Panc1 (cell line): ENCODE measurements at regions not wholly inside any gene's neighbourhood (a gene's known extent, or its start where the extent isn't known, plus 50 kb on each side); places are given as distances from the start of the nearest gene placed in this dataset.

ENCODE experiments used
- ATAC-seq: fragments of 200-7000 bp; cut with Tn5 transposase; 2 replicates; pipeline ENCODE4 v1.9.1; 2020; ENCODE audit warnings: mild to moderate bottlenecking, moderate library complexity
- BruUV-seq: library from RNA; stranded (reverse); fragments of 400-500 nt; replicated peaks from 2 replicates; lab custom pipeline; 2021; lab: Mats Ljungman, UMichigan
- CTCF ChIA-PET: fragments of 300-600 bp; sonication (Branson Sonifier 250); formaldehyde crosslinking; loops from one replicate; lab custom pipeline; 2022; ENCODE audit warnings: antibody characterized with exemption; lab: Charles Lee
- POLR2A ChIA-PET: fragments of 300-600 bp; sonication (Branson Sonifier 250); formaldehyde crosslinking; loops from one replicate; lab custom pipeline; 2022; ENCODE audit warnings: antibody characterized with exemption; lab: Charles Lee
- DNase-seq: peaks from one replicate; pipeline ENCODE4 v3.0.0-alpha.2; 2010; ENCODE audit warnings: low read depth, low spot score
- H3K27ac ChIP-seq: 2 replicates; pipeline ENCODE4 v1.5.1; 2011; ENCODE audit warnings: mild to moderate bottlenecking, low read length, inconsistent platforms
- H3K27me3 ChIP-seq: fragments of 200-500 bp; sonication (Bioruptor generic); 2 replicates; pipeline ENCODE4 v1.6.0; 2014; ENCODE audit warnings: low read length, inconsistent platforms; ENCODE audit not compliant: control insufficient read depth, insufficient read depth
- H3K36me3 ChIP-seq: fragments of 200-500 bp; sonication (Bioruptor generic); 2 replicates; pipeline ENCODE4 v1.5.1; 2014; ENCODE audit warnings: inconsistent platforms, mild to moderate bottlenecking, low read length, moderate library complexity; ENCODE audit not compliant: control insufficient read depth, insufficient read depth
- H3K4me1 ChIP-seq: 2 replicates; pipeline ENCODE4 v1.5.1; 2011; ENCODE audit warnings: inconsistent platforms, mild to moderate bottlenecking, low read length, moderate library complexity; ENCODE audit not compliant: control insufficient read depth, insufficient read depth
- H3K4me3 ChIP-seq, 2 experiments: 2 replicates each; pipeline ENCODE4 v1.5.1; 2011 to 2012; ENCODE audit warnings: low read depth in 2 of 2, low read length in 2 of 2, mild to moderate bottlenecking in 2 of 2, inconsistent platforms in 1 of 2, moderate library complexity in 1 of 2
- H3K9me3 ChIP-seq: fragments of 200-500 bp; sonication (Bioruptor generic); 2 replicates; pipeline ENCODE4 v1.5.1; 2014; ENCODE audit warnings: low read depth, mild to moderate bottlenecking, inconsistent platforms, low read length, moderate library complexity; ENCODE audit not compliant: control insufficient read depth, insufficient read depth
- POLR2AphosphoS5 ChIP-seq: IDR thresholded peaks from 2 replicates; pipeline ENCODE4 v1.6.1; 2012; ENCODE audit warnings: mild to moderate bottlenecking, low read depth, low read length, moderate library complexity
- SIN3A ChIP-seq: IDR thresholded peaks from 2 replicates; pipeline ENCODE4 v1.6.1; 2012; ENCODE audit warnings: low read depth, mild to moderate bottlenecking, low read length, moderate library complexity, borderline replicate concordance; ENCODE audit not compliant: insufficient read depth
- TCF7L2 ChIP-seq: IDR thresholded peaks from 2 replicates; pipeline ENCODE4 v1.6.1; 2011; ENCODE audit warnings: mild to moderate bottlenecking, low read depth, low read length, inconsistent platforms
- in situ Hi-C: cut with HindIII; loops from 2 replicates; pipeline ENCODE4 v1.10.0; 2016; ENCODE audit warnings: low sequenced_read_pairs, low pct_unique_long_range_greater_than_20kb
- intact Hi-C: fragments of 100-400 bp; cut with micrococcal nuclease; formaldehyde crosslinking; loops from one replicate; pipeline ENCODE4 v1.10.0; 2022; ENCODE audit not compliant: unreplicated experiment
- TF ChIP-seq, protein P1 (sequence below), 2 experiments: IDR thresholded peaks; 2 replicates each; pipeline ENCODE4 v1.6.1; 2011 to 2012; ENCODE audit warnings: low read depth in 2 of 2, control low read depth in 1 of 2, low read length in 1 of 2, mild to moderate bottlenecking in 1 of 2, moderate library complexity in 1 of 2; ENCODE audit not compliant: insufficient read depth in 1 of 2
- TF ChIP-seq, protein P2 (sequence below): fragments of 450-650 bp; IDR thresholded peaks from 2 replicates; pipeline ENCODE4 v1.5.1; 2017; ENCODE audit warnings: mild to moderate bottlenecking

DNA sequence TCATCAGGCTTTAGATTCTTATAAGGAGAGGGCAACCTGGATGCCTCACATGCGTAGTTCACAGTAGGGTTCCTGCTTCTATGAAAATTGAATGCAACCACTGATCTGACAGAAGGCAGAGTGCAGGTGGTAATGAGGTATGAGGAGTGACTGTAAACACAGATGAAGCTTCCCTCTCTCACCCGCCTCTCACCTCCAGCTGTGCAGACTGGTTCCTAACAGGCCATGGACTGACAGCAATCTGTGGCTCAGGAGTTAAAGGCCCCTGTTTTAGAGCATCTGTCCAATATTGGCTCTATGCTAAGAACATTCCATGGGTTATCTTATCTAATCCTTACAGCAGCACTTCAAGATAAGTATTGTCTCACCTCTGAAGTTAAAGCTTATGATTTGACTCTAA is 213.5 kb upstream of the NRP1 start:
- Histone ChIP-seq H3K9me3 (no peaks in the 10 kb centered on the region), H3K4me3 (no peak overlapping the region), H3K36me3 (no peaks in the 10 kb centered on the region), H3K4me1 (no peaks in the 10 kb centered on the region), H3K27ac (no peak overlapping the region), H3K27me3 (no peaks in the 10 kb centered on the region; the same call in 1 of the 2 replicates)
- TF ChIP-seq POLR2AphosphoS5 (no peak), SIN3A (no peak), TCF7L2 (no peak)
- TF ChIP-seq, protein P1, sequence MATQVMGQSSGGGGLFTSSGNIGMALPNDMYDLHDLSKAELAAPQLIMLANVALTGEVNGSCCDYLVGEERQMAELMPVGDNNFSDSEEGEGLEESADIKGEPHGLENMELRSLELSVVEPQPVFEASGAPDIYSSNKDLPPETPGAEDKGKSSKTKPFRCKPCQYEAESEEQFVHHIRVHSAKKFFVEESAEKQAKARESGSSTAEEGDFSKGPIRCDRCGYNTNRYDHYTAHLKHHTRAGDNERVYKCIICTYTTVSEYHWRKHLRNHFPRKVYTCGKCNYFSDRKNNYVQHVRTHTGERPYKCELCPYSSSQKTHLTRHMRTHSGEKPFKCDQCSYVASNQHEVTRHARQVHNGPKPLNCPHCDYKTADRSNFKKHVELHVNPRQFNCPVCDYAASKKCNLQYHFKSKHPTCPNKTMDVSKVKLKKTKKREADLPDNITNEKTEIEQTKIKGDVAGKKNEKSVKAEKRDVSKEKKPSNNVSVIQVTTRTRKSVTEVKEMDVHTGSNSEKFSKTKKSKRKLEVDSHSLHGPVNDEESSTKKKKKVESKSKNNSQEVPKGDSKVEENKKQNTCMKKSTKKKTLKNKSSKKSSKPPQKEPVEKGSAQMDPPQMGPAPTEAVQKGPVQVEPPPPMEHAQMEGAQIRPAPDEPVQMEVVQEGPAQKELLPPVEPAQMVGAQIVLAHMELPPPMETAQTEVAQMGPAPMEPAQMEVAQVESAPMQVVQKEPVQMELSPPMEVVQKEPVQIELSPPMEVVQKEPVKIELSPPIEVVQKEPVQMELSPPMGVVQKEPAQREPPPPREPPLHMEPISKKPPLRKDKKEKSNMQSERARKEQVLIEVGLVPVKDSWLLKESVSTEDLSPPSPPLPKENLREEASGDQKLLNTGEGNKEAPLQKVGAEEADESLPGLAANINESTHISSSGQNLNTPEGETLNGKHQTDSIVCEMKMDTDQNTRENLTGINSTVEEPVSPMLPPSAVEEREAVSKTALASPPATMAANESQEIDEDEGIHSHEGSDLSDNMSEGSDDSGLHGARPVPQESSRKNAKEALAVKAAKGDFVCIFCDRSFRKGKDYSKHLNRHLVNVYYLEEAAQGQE (IDR thresholded peaks at IDR 0.05; ENCODE audit: insufficient read depth in 1 of 2, low read depth in 2 of 2, low read length in 1 of 2): no peak
- TF ChIP-seq, protein P2, sequence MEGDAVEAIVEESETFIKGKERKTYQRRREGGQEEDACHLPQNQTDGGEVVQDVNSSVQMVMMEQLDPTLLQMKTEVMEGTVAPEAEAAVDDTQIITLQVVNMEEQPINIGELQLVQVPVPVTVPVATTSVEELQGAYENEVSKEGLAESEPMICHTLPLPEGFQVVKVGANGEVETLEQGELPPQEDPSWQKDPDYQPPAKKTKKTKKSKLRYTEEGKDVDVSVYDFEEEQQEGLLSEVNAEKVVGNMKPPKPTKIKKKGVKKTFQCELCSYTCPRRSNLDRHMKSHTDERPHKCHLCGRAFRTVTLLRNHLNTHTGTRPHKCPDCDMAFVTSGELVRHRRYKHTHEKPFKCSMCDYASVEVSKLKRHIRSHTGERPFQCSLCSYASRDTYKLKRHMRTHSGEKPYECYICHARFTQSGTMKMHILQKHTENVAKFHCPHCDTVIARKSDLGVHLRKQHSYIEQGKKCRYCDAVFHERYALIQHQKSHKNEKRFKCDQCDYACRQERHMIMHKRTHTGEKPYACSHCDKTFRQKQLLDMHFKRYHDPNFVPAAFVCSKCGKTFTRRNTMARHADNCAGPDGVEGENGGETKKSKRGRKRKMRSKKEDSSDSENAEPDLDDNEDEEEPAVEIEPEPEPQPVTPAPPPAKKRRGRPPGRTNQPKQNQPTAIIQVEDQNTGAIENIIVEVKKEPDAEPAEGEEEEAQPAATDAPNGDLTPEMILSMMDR: no peak
- POLR2A ChIA-PET: no interaction called here
- CTCF ChIA-PET: no interaction called here
- ATAC-seq (no peak), DNase-seq (no peak)
- in situ Hi-C loops (no loop called here), intact Hi-C loops (no loop called here)
- BruUV-seq: no TSS peak

DNA sequence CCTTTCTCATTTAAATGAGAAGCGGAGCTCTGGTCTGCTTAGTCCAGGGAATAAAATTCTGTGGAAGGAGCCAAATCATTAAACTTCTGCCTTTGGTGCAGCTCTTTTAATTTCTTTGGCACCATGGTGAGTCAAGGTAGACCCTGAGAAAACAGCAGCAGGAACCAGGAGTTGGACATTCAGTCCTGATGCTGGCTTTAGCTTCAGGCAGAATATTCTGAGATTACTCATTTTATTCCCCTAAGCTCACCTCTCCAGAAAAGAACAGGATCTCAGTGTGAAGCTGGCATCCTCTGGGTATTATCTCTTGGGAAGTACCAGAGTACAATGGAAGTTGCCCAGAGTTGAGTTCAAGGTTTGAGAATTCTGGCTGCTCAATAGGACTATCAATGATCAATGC is 211.6 kb upstream of the NRP1 start:
- in situ Hi-C loops: no loop called here
- Histone ChIP-seq H3K27ac (no peak overlapping the region), H3K9me3 (no peaks in the 10 kb centered on the region), H3K27me3 (no peaks in the 10 kb centered on the region; the same call in 1 of the 2 replicates), H3K36me3 (no peaks in the 10 kb centered on the region), H3K4me1 (no peaks in the 10 kb centered on the region), H3K4me3 (no peak overlapping the region)
- intact Hi-C loops: no loop called here
- ChIA-PET CTCF (no interaction called here), POLR2A (no interaction called here)
- ATAC-seq (no peak), DNase-seq (no peak)
- TF ChIP-seq, protein P1 (IDR thresholded peaks at IDR 0.05; ENCODE audit: insufficient read depth in 1 of 2, low read depth in 2 of 2, low read length in 1 of 2): no peak
- no TSS peak for BruUV-seq
